Neural cell (in vitro differentiated cells): ENCODE measurements at regions not wholly inside any gene's neighbourhood (a gene's known extent, or its start where the extent isn't known, plus 50 kb on each side); places are given as distances from the start of the nearest gene placed in this dataset.

Experiments used
- H2AFZ ChIP-seq: fragments of 200-600, 300-800 bp; sonication (generic), shearing (Covaris generic); 2 replicates; pipeline ENCODE4 v1.6.0; 2014; ENCODE audit warnings: low read depth, mild to moderate bottlenecking, antibody characterized with exemption, low read length, moderate library complexity
- H3F3A ChIP-seq: fragments of 200-600 bp; shearing (Covaris generic); 2 replicates; pipeline ENCODE4 v1.6.1; 2016; ENCODE audit warnings: mild to moderate bottlenecking, moderate library complexity, mixed read lengths, antibody characterized with exemption, low read length; ENCODE audit not compliant: insufficient read depth, poor library complexity, severe bottlenecking
- H3K27ac ChIP-seq: fragments of 200-600, 300-800 bp; sonication (generic), shearing (Covaris generic); 2 replicates; pipeline ENCODE4 v1.5.1; 2014; ENCODE audit warnings: mild to moderate bottlenecking, low read length, moderate library complexity
- H3K27me3 ChIP-seq: fragments of 300-800, 200-600 bp; sonication (generic), shearing (Covaris generic); 2 replicates; pipeline ENCODE4 v1.6.0; 2014; ENCODE audit warnings: mild to moderate bottlenecking, low read depth, low read length, moderate library complexity; ENCODE audit not compliant: insufficient read depth
- H3K36me3 ChIP-seq: fragments of 300-800, 200-600 bp; sonication (generic), shearing (Covaris generic); 2 replicates; pipeline ENCODE4 v1.5.1; 2014; ENCODE audit warnings: mild to moderate bottlenecking, antibody characterized with exemption, low read length, moderate library complexity; ENCODE audit not compliant: insufficient read depth
- H3K4me2 ChIP-seq: fragments of 300-800, 200-600 bp; sonication (generic), shearing (Covaris generic); 2 replicates; pipeline ENCODE4 v1.6.0; 2014; ENCODE audit warnings: mild to moderate bottlenecking, low read length
- H3K4me3 ChIP-seq: fragments of 300-800, 200-600 bp; sonication (generic), shearing (Covaris generic); 2 replicates; pipeline ENCODE4 v1.5.1; 2014; ENCODE audit warnings: mild to moderate bottlenecking, low read length, moderate library complexity
- H3K79me2 ChIP-seq: fragments of 200-600 bp; shearing (Covaris generic); replicated peaks from 2 replicates; pipeline ENCODE4 v1.6.0; 2014; ENCODE audit warnings: mild to moderate bottlenecking, low read length, moderate library complexity; ENCODE audit not compliant: insufficient read depth
- H3K9ac ChIP-seq: fragments of 300-800, 200-600 bp; sonication (generic), shearing (Covaris generic); 2 replicates; pipeline ENCODE4 v1.6.1; 2016; ENCODE audit warnings: mild to moderate bottlenecking, low read length, mixed read lengths
- H3K9me2 ChIP-seq: fragments of 200-600 bp; shearing (Covaris generic); 2 replicates; pipeline ENCODE4 v1.6.1; 2016; ENCODE audit warnings: mild to moderate bottlenecking, low read length, mixed read lengths; ENCODE audit not compliant: insufficient read depth
- H3K9me3 ChIP-seq: fragments of 200-600, 300-800 bp; sonication (generic), shearing (Covaris generic); 2 replicates; pipeline ENCODE4 v1.6.1; 2016; ENCODE audit warnings: mild to moderate bottlenecking, mixed run types, low read length, moderate library complexity, mixed read lengths
- H4K20me1 ChIP-seq: fragments of 200-600 bp; shearing (Covaris generic); 2 replicates; pipeline ENCODE4 v1.6.1; 2016; ENCODE audit warnings: mild to moderate bottlenecking, mixed run types; ENCODE audit not compliant: insufficient read depth
- EP300 ChIP-seq: fragments of 450-650 bp; conservative IDR thresholded peaks from 2 replicates; pipeline ENCODE4 v1.6.1; 2014; ENCODE audit warnings: antibody characterized with exemption, mild to moderate bottlenecking, moderate library complexity; ENCODE audit not compliant: poor library complexity, severe bottlenecking
- EZH2 ChIP-seq: fragments of 200-600, 300-800 bp; shearing (Covaris generic), sonication (generic); IDR thresholded peaks from 2 replicates; pipeline ENCODE4 v1.6.1; 2014; ENCODE audit warnings: antibody characterized with exemption, low read length, borderline replicate concordance, mild to moderate bottlenecking; ENCODE audit not compliant: insufficient read depth, poor library complexity, severe bottlenecking
- MXI1 ChIP-seq: fragments of 450-650 bp; conservative IDR thresholded peaks from 2 replicates; pipeline ENCODE4 v1.6.1; 2014; ENCODE audit warnings: antibody characterized with exemption, mild to moderate bottlenecking; ENCODE audit not compliant: poor library complexity, severe bottlenecking
- POLR2AphosphoS5 ChIP-seq: IDR thresholded peaks from 2 replicates; pipeline ENCODE4 v1.6.1; 2012
- RAD21 ChIP-seq: fragments of 450-650 bp; conservative IDR thresholded peaks from 2 replicates; pipeline ENCODE4 v1.6.1; 2014; ENCODE audit warnings: antibody characterized with exemption, mild to moderate bottlenecking, moderate library complexity
- SMC3 ChIP-seq: fragments of 450-650 bp; conservative IDR thresholded peaks from 2 replicates; pipeline ENCODE4 v1.6.1; 2014; ENCODE audit warnings: antibody characterized with exemption, mild to moderate bottlenecking, moderate library complexity; ENCODE audit not compliant: poor library complexity
- TAF1 ChIP-seq: IDR thresholded peaks from 2 replicates; pipeline ENCODE4 v1.6.1; 2012; ENCODE audit warnings: low read depth
- TF ChIP-seq, protein P1 (sequence below): fragments of 450-650 bp; IDR thresholded peaks from 2 replicates; pipeline ENCODE4 v1.5.1; 2014; ENCODE audit warnings: antibody characterized with exemption, mild to moderate bottlenecking, moderate library complexity; ENCODE audit not compliant: poor library complexity, severe bottlenecking
- TF ChIP-seq, protein P2 (sequence below): IDR thresholded peaks from 2 replicates; pipeline ENCODE4 v1.6.1; 2012; ENCODE audit warnings: borderline replicate concordance

DNA sequence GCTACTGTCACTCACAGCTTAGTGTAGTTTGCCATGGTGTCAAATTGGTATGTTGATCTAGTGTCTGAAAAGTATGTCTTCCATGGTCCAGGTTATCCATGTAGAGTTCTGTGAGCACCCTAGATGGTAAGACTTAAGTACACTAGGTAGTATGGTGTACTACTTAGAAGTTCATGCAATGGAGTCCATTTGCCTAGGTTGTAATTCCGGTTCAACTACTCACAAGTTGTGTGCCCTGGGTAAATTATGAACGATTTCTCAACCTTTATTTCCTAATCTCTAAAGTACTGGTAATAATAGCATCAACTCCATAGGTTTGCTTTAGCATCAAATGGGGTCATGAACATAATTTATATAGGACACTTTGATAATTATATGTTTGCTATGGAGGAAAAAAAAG lies 666.2 kb upstream of the CELF2 start:
- Histone ChIP-seq H2AFZ (no peak overlapping the region), H3K9me2 (no peaks in the 10 kb centered on the region), H4K20me1 (no peaks in the 10 kb centered on the region), H3K9me3 (no peaks in the 10 kb centered on the region), H3K9ac (no peak overlapping the region), H3K4me2 (no peak overlapping the region), H3K36me3 (no peaks in the 10 kb centered on the region), H3F3A (no peaks in the 10 kb centered on the region), H3K79me2 (no peaks in the 10 kb centered on the region), H3K4me3 (no peak overlapping the region), H3K27me3 (no peaks in the 10 kb centered on the region), H3K27ac (no peak overlapping the region)
- TF ChIP-seq RAD21 (no peak), EZH2 (no peak), SMC3 (no peak), TAF1 (no peak), EP300 (no peak), MXI1 (no peak), POLR2AphosphoS5 (no peak)
- TF ChIP-seq, protein P1, sequence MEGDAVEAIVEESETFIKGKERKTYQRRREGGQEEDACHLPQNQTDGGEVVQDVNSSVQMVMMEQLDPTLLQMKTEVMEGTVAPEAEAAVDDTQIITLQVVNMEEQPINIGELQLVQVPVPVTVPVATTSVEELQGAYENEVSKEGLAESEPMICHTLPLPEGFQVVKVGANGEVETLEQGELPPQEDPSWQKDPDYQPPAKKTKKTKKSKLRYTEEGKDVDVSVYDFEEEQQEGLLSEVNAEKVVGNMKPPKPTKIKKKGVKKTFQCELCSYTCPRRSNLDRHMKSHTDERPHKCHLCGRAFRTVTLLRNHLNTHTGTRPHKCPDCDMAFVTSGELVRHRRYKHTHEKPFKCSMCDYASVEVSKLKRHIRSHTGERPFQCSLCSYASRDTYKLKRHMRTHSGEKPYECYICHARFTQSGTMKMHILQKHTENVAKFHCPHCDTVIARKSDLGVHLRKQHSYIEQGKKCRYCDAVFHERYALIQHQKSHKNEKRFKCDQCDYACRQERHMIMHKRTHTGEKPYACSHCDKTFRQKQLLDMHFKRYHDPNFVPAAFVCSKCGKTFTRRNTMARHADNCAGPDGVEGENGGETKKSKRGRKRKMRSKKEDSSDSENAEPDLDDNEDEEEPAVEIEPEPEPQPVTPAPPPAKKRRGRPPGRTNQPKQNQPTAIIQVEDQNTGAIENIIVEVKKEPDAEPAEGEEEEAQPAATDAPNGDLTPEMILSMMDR: no peak
- TF ChIP-seq, protein P2, sequence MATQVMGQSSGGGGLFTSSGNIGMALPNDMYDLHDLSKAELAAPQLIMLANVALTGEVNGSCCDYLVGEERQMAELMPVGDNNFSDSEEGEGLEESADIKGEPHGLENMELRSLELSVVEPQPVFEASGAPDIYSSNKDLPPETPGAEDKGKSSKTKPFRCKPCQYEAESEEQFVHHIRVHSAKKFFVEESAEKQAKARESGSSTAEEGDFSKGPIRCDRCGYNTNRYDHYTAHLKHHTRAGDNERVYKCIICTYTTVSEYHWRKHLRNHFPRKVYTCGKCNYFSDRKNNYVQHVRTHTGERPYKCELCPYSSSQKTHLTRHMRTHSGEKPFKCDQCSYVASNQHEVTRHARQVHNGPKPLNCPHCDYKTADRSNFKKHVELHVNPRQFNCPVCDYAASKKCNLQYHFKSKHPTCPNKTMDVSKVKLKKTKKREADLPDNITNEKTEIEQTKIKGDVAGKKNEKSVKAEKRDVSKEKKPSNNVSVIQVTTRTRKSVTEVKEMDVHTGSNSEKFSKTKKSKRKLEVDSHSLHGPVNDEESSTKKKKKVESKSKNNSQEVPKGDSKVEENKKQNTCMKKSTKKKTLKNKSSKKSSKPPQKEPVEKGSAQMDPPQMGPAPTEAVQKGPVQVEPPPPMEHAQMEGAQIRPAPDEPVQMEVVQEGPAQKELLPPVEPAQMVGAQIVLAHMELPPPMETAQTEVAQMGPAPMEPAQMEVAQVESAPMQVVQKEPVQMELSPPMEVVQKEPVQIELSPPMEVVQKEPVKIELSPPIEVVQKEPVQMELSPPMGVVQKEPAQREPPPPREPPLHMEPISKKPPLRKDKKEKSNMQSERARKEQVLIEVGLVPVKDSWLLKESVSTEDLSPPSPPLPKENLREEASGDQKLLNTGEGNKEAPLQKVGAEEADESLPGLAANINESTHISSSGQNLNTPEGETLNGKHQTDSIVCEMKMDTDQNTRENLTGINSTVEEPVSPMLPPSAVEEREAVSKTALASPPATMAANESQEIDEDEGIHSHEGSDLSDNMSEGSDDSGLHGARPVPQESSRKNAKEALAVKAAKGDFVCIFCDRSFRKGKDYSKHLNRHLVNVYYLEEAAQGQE: no peak

DNA sequence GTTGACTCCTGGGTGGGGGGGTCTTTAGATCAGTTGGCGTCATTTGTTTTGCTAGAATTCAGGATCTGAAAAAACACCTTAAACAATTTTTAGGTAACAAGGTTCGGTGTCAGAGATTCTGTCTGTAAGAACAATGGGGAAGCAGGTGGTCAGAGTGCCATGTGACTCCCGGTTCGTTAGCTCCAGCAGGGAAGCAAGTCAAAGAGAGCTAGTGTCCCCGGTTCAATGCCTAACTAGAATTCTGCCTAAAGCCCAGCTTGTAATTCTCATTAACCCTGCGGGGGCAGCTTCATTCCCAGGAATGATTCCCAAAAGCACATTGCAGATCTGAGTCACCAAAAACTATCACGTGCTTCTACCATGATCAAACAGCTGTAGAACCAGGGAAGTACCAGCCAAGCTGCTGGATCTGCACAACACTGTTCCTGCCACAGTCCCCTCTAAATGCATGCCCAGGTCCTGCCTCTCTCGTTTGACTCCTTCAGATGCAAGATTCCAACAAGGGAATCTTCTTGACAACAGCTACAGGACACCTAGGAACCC lies 664.3 kb upstream of the CELF2 start:
- H3K4me2 ChIP-seq: no peak overlapping the region
- H3F3A ChIP-seq: no peaks in the 10 kb centered on the region
- H3K9me2 ChIP-seq: no peaks in the 10 kb centered on the region
- no peaks in the 10 kb centered on the region for H4K20me1 ChIP-seq
- H3K27me3 ChIP-seq: no peaks in the 10 kb centered on the region
- H3K9me3 ChIP-seq: no peaks in the 10 kb centered on the region
- no peaks in the 10 kb centered on the region for H3K79me2 ChIP-seq
- no peak overlapping the region for H2AFZ ChIP-seq
- no peaks in the 10 kb centered on the region for H3K36me3 ChIP-seq
- H3K9ac ChIP-seq: no peak overlapping the region
- H3K27ac ChIP-seq: no peak overlapping the region
- H3K4me3 ChIP-seq: no peak overlapping the region
- TF ChIP-seq TAF1 (no peak), EP300 (no peak), POLR2AphosphoS5 (no peak), RAD21 (no peak), MXI1 (no peak), SMC3 (no peak), EZH2 (no peak)
- TF ChIP-seq, protein P1: no peak
- TF ChIP-seq, protein P2: no peak
